Smooth muscle cell (in vitro differentiated cells): ENCODE measurements at regions not wholly inside any gene's neighbourhood (a gene's known extent, or its start where the extent isn't known, plus 50 kb on each side); places are given as distances from the start of the nearest gene placed in this dataset.
"Not testable (repeated sequence)": the region's sequence is repeated elsewhere in the genome, so short reads cannot be mapped to it uniquely, and the experiment has no call there.

Experiments used
- DNase-seq: peaks from one replicate; lab custom pipeline; 2025; ENCODE audit not compliant: unreplicated experiment; lab: John Stamatoyannopoulos, UW
- H2AFZ ChIP-seq: fragments of 200-600 bp; sonication (generic); 2 replicates; pipeline ENCODE4 v1.6.0; 2016; ENCODE audit warnings: antibody characterized with exemption, low read depth, mild to moderate bottlenecking
- H3F3A ChIP-seq: fragments of 200-600 bp; sonication (generic); 2 replicates; pipeline ENCODE4 v1.6.0; 2017; ENCODE audit warnings: antibody characterized with exemption, low read depth
- H3K27ac ChIP-seq: fragments of 200-600 bp; sonication (generic); 2 replicates; pipeline ENCODE4 v1.5.1; 2016; ENCODE audit warnings: low read depth, mild to moderate bottlenecking
- H3K27me3 ChIP-seq: fragments of 200-600 bp; sonication (generic); 2 replicates; pipeline ENCODE4 v1.6.1; 2016; ENCODE audit warnings: low read depth, mild to moderate bottlenecking
- H3K36me3 ChIP-seq: fragments of 200-600 bp; sonication (generic); 2 replicates; pipeline ENCODE4 v1.5.1; 2016; ENCODE audit warnings: low read depth
- H3K4me1 ChIP-seq: fragments of 200-600 bp; sonication (generic); 2 replicates; pipeline ENCODE4 v1.5.1; 2016; ENCODE audit warnings: low read depth
- H3K4me2 ChIP-seq: fragments of 200-600 bp; sonication (generic); 2 replicates; pipeline ENCODE4 v1.6.0; 2016; ENCODE audit warnings: mild to moderate bottlenecking
- H3K4me3 ChIP-seq: fragments of 200-600 bp; sonication (generic); 2 replicates; pipeline ENCODE4 v1.5.1; 2016; ENCODE audit warnings: mild to moderate bottlenecking
- H3K79me2 ChIP-seq: fragments of 200-600 bp; sonication (generic); 2 replicates; pipeline ENCODE4 v1.6.0; 2016; ENCODE audit warnings: low read depth, mild to moderate bottlenecking
- H3K9ac ChIP-seq: fragments of 200-600 bp; sonication (generic); 2 replicates; pipeline ENCODE4 v1.6.0; 2016; ENCODE audit warnings: low read depth
- H3K9me3 ChIP-seq: fragments of 200-600 bp; sonication (generic); replicated peaks from 2 replicates; pipeline ENCODE4 v1.5.1; 2016; ENCODE audit warnings: low read depth
- H4K20me1 ChIP-seq: fragments of 200-600 bp; sonication (generic); 2 replicates; pipeline ENCODE4 v1.6.0; 2016; ENCODE audit warnings: low read depth
- CTCF ChIP-seq: fragments of 200-600 bp; sonication (generic); IDR thresholded peaks from 2 replicates; pipeline ENCODE4 v1.5.1; 2017; ENCODE audit warnings: borderline replicate concordance, mild to moderate bottlenecking, antibody characterized with exemption; ENCODE audit not compliant: insufficient read depth, poor library complexity, severe bottlenecking
- WGBS: methylation state at CpG from one replicate; pipeline ENCODE4 v1.1.7; 2016; ENCODE audit warnings: low lambda C conversion rate; 5-methylcytosine and 5-hydroxymethylcytosine counted together

- H3K4me3 ChIP-seq: no peak overlapping the region
- no peak overlapping the region for H3K27ac ChIP-seq
- 83% methylated on average over 7 of the region's 7 CpGs for WGBS
- no peak overlapping the region for H3K4me2 ChIP-seq
- H3F3A ChIP-seq: no peaks in the 10 kb centered on the region
- no peak overlapping the region for H3K9ac ChIP-seq
- H4K20me1 ChIP-seq: no peaks in the 10 kb centered on the region
- H3K9me3 ChIP-seq: no peaks in the 10 kb centered on the region
- H2AFZ ChIP-seq: no peak overlapping the region
- no peaks in the 10 kb centered on the region for H3K36me3 ChIP-seq
- H3K4me1 ChIP-seq: no peaks in the 10 kb centered on the region
- no peaks in the 10 kb centered on the region for H3K79me2 ChIP-seq
- no peaks in the 10 kb centered on the region for H3K27me3 ChIP-seq
- TF ChIP-seq CTCF: no peak
- DNase-seq: no peak
Measured at GRCh38 chrX:53768865-53769264, 82.3 kb upstream of the HUWE1 start.

- 81% methylated on average over 5 of the region's 5 CpGs for WGBS
- no peak overlapping the region for H3K27ac ChIP-seq
- no peak for TF ChIP-seq CTCF
- H4K20me1 ChIP-seq: no peaks in the 10 kb centered on the region
- no peaks in the 10 kb centered on the region for H3K9me3 ChIP-seq
- no peak overlapping the region for H3K4me2 ChIP-seq
- no peaks in the 10 kb centered on the region for H3K36me3 ChIP-seq
- H2AFZ ChIP-seq: no peak overlapping the region
- H3F3A ChIP-seq: no peaks in the 10 kb centered on the region
- H3K4me1 ChIP-seq: no peaks in the 10 kb centered on the region
- H3K27me3 ChIP-seq: no peaks in the 10 kb centered on the region
- DNase-seq: no peak
- H3K4me3 ChIP-seq: no peak overlapping the region
- H3K9ac ChIP-seq: no peak overlapping the region
- H3K79me2 ChIP-seq: no peaks in the 10 kb centered on the region
Measured at GRCh38 chrX:53768451-53768850, 81.9 kb upstream of the HUWE1 start.

GRCh38 chrX:53767544-53767943 lies 81.0 kb upstream of the HUWE1 start:
- no peaks in the 10 kb centered on the region for H3K4me1 ChIP-seq
- H2AFZ ChIP-seq: no peak overlapping the region
- H3F3A ChIP-seq: no peaks in the 10 kb centered on the region
- no peak for TF ChIP-seq CTCF
- no peaks in the 10 kb centered on the region for H3K9me3 ChIP-seq
- no peak overlapping the region for H3K4me2 ChIP-seq
- H3K27me3 ChIP-seq: no peaks in the 10 kb centered on the region
- no peaks in the 10 kb centered on the region for H4K20me1 ChIP-seq
- H3K4me3 ChIP-seq: no peak overlapping the region
- no peak overlapping the region for H3K9ac ChIP-seq
- H3K36me3 ChIP-seq: no peaks in the 10 kb centered on the region
- no peaks in the 10 kb centered on the region for H3K79me2 ChIP-seq
- no peak overlapping the region for H3K27ac ChIP-seq
- DNase-seq: no peak
- WGBS: 39% methylated on average over 1 of the region's 1 CpG

GRCh38 chrX:53757181-53757580 lies 70.7 kb upstream of the HUWE1 start:
- not testable (repeated sequence) for H3K27me3 ChIP-seq, H4K20me1 ChIP-seq, H3F3A ChIP-seq, H3K4me3 ChIP-seq, H3K4me2 ChIP-seq, H3K36me3 ChIP-seq, H2AFZ ChIP-seq, H3K4me1 ChIP-seq, H3K27ac ChIP-seq, H3K9ac ChIP-seq, DNase-seq, H3K9me3 ChIP-seq, H3K79me2 ChIP-seq
- 76% methylated on average over 1 of the region's 1 CpG for WGBS
